ENCODE measurements at regions not wholly inside any gene's neighbourhood (a gene's known extent, or its start where the extent isn't known, plus 50 kb on each side); places are given as distances from the start of the nearest gene placed in this dataset.
A peak's percentile ranks its signal among the peaks of the same experiment; 100 is the strongest.
"Not testable (repeated sequence)": the region's sequence is repeated elsewhere in the genome, so short reads cannot be mapped to it uniquely, and the experiment has no call there.

DNA sequence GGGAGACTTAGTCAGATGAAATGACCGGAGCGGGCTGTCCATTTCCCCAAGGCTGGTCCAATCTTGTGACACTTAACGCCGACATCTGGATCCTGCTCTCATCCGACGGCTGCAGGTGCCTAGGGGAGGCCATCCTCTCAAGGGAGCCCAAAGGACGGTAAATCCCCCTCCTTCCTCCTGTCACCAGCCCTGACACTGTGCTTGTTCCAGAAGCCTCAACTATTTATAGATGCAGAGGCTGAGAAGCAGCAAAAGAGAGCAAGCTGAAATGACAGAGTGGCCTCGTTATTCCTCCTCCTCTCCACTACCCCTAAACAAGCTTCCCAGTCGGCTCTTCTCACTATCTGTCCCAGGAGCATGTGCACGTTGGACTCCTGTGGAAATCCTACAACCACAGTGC, 533.7 kb downstream of the LIG4 start:
- DNase-seq (ENCODE audit: low read depth in 1 of 2, low spot score in 1 of 2) = no peak

DNA sequence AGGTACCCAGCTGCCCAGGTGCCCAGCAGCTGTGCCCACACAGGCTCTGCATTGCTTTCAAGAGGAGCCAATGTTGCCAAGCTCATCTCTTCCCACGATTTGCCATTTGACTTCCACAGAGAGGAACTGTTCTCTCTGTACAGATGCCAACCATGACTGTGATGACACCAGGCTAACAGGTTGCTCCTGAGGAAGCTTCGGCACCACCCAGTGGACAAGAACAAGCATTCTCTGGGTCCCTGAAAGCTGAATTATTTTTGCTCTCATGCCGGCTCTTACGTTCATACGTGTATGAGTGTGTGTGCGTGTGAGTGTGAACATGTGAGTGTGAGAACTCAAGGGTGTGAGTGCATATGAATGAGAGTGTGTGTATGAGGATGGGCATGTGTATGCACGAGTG, 535.2 kb downstream of the LIG4 start:
- no peak for DNase-seq (ENCODE audit: low read depth in 1 of 2, low spot score in 1 of 2)

DNA sequence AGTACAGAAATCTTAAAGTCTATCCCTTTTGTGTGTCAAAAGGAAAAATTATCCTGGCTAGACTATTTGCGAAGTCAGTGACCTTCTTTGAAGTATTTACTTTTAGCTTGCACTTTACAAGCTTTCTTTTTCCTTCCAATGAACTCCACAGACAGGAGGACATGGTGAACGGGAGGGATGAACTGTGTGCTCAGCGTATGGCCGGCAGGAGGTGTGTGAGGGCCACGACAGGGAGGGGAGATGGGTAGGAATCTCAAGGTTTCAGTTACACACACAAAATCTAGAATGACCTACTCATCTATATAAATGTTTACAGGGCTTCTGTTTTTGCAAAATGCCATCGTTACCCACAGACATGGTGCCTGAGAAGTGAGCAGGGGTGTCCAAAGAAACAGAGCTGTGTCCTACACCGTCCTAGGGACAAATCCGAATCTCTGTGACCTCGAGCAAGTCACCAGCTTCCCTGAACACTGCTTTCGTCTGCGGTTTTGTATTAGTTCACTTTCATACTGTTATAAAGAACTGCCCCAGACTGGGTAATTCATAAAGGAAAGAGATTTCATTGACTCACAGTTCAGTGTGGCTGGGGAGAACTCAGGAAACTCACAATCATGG, 537.2 kb downstream of the LIG4 start:
- no peak for DNase-seq (ENCODE audit: low read depth in 1 of 2, low spot score in 1 of 2)

DNA sequence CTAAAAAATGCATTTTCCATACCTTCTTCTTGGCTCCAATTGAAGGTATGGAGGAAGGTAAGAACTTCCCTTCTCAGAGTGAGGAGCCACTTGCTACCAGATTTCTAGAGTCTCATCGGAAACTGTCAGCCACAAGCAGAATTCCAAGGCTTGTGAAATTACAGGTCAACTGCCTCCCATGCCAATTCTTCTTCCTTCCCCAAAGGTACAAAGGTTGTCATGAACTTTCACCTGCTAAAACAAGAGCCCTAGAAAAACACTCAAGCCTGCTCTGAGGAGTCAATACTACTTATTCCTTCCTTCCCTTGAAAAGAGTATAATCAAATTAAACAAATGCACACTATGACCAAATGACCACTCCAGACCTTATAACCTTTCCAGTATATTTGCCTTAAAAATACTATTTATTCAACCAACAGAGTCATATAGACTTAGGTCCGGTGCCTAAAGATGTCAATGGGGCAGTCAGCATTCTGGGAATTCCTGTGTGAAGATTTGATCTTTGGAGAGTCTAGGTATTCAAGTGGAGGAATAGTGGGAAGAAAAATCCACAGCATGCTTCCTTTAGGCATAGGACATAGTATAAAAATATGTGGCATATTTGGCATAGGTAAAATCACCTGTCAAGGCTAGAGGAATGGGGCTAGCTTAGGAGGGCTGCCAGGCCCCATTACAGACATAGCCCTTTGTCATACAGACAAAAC, 539.3 kb downstream of the LIG4 start:
- no peak for DNase-seq (ENCODE audit: low read depth in 1 of 2, low spot score in 1 of 2)

DNA sequence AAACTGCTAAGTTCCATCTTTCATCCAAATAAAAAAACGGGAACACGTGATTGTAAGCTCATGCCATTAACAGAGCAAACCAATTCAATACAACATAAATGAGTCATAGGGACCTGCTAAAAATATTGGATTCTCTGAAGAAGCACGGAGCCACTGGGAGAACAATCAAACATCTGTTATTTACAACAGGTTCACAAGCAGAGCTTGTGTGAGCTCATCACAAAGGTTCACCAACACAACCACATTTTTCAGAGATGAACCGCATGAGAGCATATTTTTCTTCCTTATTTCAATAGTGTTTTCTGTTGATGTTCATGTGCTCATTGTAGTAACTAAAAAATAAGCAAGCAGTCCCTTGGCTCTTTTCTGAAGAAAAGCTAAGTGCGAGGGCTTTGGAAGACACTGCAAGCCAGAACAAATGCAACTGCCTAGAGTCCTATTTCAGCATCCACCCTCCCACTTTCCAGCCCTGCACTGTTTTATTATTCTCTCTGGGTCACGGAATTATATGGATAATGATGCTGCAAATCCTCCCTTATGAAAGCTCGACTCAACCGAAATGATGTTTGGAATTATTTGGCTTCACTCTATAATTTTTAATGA, 545.8 kb downstream of the LIG4 start:
- DNase-seq (ENCODE audit: low read depth in 1 of 2, low spot score in 1 of 2) = no peak

- no peak for DNase-seq (ENCODE audit: low read depth in 1 of 2, low spot score in 1 of 2)
Observed at GRCh38 chr13:107665926-107666458, 549.3 kb downstream of the LIG4 start.

DNA sequence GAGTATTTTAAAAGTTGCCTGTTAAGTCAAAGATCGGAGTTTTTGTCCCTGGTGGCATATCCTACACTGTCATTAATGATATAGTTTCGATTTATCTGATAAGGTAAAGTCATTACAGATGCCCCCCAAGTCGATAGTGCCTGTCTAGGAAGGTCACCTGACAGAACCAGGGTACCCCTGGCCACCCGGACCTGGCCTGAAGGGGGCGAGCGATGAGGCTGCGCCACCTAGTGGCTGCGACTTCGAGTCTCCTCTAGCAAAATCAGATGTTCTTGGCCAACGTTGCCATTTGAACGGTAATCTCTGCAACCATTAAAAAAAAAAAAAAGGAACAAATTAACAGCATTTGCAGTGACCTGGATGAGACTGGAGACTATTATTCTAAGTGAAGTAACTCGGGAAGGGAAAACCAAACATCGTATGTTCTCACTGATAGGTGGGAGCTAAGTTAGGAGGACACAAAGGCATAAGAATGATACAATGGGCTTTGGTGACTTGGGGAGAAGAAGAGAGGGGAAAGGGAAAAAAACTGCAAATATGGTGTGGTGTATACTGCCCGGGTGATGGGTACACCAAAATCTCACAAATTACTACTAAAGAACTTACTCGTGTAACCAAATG, 565.1 kb downstream of the LIG4 start:
- peak in 1 of 2 donors; percentile 0 for DNase-seq (ENCODE audit: low read depth in 1 of 2, low spot score in 1 of 2)

GRCh38 chr13:107649079-107649478, 566.3 kb downstream of the LIG4 start:
- no peak for DNase-seq (ENCODE audit: low read depth in 1 of 2, low spot score in 1 of 2)

GRCh38 chr13:107644136-107644535, 571.2 kb downstream of the LIG4 start:
- no peak for DNase-seq (ENCODE audit: low read depth in 1 of 2, low spot score in 1 of 2)

DNA sequence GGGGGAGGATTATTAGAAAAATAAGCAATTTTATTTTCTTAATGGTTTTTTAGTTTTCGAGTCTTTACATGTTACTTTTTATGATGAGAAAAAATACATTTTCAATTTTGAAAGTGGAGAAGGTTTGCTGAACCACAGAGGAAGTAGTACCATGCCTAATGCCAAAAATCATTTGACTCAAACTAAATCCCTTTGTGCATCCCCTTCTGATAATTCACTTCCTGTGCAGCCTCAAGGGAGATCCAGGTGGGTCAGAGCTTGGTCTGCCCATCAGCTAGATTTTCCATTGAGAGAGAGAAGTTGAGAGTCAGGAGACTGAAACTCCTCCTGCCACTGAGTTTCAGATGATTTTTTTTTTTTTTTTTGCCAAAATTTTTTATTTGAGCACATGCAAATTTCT, 571.7 kb downstream of the LIG4 start:
- DNase-seq (ENCODE audit: low read depth in 1 of 2, low spot score in 1 of 2) = no peak

- no peak for DNase-seq (ENCODE audit: low read depth in 1 of 2, low spot score in 1 of 2)
Observed at GRCh38 chr13:107642831-107643230, 572.5 kb downstream of the LIG4 start.

- DNase-seq (ENCODE audit: low read depth in 1 of 2, low spot score in 1 of 2) = no peak
Observed at GRCh38 chr13:107641574-107641973, 573.8 kb downstream of the LIG4 start.

DNA sequence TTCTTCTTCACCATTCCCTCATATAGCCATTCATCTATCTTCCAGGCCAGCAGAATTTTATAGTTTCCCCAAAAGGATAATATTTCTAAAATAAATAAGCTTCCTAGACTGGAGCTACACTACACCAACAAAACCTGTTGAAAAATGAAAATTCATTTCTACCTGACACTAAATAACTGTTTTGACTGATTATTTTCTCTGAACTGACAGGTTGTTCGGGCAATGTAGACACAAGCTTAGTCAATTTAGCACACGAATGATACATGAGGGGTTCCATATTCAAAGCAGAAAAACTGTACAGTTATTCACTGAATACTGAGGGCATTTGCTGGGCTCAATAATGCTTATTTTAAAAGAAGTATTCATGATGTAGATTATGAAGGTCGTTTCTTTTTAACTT, 589.7 kb downstream of the LIG4 start:
- DNase-seq (ENCODE audit: low read depth in 1 of 2, low spot score in 1 of 2) = no peak

DNA sequence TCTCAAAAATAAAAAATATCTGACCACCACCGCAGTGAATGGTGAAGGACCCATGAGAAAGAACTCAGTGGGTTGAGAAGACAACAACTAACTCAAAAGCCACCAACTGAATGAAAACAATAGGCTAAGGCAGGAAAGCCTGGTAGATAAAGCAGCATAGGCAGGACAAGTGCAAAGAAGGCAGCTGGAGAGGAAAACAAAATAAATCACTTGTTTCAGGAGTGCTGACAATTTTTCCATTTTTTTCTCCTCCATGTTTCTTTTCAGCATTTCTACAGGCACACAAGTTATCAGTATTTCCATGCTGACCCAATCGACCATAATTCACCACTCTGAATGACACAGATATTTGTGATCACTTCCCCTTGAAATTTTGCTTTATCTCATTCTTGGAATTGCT, 597.8 kb downstream of the LIG4 start:
- no peak for DNase-seq (ENCODE audit: low read depth in 1 of 2, low spot score in 1 of 2)

DNA sequence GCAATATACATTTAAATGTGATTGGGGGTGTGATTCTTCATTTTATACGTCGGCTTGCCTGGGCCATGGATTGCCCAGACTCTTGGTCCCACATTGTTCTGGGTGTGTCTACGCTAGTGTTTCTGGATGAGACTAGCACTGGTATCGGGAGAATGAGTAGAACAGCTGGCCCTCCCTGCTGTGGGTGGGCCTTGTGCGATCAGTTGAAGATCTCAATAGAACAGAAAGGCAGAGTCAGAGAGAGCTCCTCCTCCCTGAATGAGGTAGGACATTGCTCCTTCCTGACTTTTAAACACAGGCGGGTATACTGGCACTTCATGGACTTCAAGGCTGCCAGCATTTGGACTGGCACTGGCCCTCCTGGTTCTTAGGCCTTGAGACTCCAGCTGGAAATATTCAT, 603.0 kb downstream of the LIG4 start:
- DNase-seq (ENCODE audit: low read depth in 1 of 2, low spot score in 1 of 2) = no peak

GRCh38 chr13:107608736-107609135, 606.6 kb downstream of the LIG4 start:
- DNase-seq (ENCODE audit: low read depth in 1 of 2, low spot score in 1 of 2) = no peak

GRCh38 chr13:107600971-107601370, 614.4 kb downstream of the LIG4 start:
- DNase-seq (ENCODE audit: low read depth in 1 of 2, low spot score in 1 of 2) = no peak

DNA sequence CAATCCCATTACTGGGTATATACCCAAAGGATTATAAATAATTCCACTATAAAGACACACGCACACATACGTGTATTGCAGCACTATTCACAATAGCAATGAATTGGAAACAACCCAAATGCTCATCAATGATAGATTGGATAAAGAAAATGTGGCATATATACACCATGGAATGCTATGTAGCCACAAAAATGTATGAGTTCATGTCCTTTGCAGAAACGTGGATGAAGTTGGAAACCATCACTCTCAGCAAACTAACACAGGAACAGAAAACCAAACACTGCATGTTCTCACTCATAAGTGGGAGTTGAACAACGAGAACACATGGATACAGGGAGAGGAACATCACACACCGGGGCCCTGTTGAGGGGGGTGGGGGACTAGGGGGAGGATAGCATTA, 619.0 kb downstream of the LIG4 start:
- not testable (repeated sequence) for DNase-seq (ENCODE audit: low read depth in 1 of 2, low spot score in 1 of 2)

DNA sequence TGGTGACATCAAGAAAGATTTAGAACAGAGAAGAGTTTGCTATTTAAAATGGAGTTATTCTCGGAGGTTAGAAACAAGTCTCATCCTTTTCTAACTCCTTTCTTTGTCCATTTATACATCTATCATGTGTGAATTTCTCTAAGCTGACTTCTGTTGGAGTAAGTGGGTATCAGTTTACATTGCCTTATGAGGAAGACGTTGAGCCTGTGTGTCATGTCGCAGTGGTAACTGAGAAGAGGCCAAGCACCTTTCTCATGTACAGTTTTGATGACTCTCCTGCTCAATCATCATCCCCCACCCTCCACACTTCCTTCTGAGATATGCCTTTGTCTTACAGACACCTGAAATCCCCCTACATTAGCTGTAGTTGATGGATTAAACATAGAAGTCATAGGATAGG, 624.8 kb downstream of the LIG4 start:
- DNase-seq (ENCODE audit: low read depth in 1 of 2, low spot score in 1 of 2) = no peak

DNA sequence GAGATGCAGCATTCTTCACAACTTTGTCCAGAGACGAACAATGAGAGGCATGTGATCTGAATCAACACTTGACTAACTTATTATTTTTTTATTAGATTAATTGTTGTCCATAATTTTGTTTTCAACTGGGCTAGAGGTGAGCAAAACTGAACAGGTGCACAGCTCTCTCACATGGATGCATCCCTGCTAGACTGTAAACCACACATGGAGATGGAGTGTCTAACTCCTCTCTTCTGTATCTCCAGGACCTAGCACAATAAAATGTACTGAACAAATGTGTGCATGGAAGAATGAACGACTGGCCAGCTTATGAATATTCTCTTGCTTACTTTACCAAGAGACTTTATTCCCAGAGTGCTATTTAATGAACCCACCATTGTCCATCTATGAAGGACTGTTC, 627.7 kb downstream of the LIG4 start:
- no peak for DNase-seq (ENCODE audit: low read depth in 1 of 2, low spot score in 1 of 2)

DNA sequence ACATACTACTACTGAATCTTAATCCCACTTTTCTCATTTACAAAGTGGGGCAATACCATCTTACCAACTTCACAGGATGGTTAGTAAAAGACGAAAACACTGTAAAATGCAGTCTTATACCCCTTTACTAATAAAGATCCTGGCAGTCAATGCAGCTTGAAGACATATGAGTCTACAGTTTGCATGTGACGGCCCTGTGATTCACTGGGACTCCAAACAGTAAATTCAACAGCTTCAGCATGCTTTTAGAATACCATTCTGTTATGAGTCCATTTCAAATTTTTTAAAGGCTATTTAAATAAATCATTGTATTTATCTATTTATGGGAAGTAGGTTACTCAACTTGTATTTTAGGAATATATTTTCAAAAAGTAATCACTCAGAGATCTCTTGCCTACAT, 629.1 kb downstream of the LIG4 start:
- DNase-seq (ENCODE audit: low read depth in 1 of 2, low spot score in 1 of 2) = no peak
